ENCODE measurements at regions not wholly inside any gene's neighbourhood (a gene's known extent, or its start where the extent isn't known, plus 50 kb on each side); places are given as distances from the start of the nearest gene placed in this dataset.

DNA sequence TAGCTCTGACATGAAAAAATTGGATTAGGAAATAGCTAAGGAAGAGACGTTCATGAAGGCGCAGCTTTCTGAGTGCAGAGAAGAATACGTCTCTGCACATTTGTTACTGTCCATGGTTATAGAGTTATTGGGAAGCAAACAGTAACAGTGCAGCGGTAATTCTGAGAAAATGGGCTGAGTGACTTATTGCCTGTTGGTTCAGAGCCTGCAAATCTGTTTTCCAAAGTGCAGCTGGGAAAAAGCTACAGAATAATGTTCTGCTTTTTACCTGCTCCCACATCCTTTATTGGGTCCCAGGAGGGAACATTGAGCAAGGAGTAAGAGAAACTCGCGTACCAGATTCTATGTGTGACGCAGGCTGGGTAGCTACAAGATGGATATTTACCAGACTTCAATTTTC lies 160.2 kb downstream of the BTBD3 start:
- TF ChIP-seq, protein P1, sequence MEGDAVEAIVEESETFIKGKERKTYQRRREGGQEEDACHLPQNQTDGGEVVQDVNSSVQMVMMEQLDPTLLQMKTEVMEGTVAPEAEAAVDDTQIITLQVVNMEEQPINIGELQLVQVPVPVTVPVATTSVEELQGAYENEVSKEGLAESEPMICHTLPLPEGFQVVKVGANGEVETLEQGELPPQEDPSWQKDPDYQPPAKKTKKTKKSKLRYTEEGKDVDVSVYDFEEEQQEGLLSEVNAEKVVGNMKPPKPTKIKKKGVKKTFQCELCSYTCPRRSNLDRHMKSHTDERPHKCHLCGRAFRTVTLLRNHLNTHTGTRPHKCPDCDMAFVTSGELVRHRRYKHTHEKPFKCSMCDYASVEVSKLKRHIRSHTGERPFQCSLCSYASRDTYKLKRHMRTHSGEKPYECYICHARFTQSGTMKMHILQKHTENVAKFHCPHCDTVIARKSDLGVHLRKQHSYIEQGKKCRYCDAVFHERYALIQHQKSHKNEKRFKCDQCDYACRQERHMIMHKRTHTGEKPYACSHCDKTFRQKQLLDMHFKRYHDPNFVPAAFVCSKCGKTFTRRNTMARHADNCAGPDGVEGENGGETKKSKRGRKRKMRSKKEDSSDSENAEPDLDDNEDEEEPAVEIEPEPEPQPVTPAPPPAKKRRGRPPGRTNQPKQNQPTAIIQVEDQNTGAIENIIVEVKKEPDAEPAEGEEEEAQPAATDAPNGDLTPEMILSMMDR (IDR thresholded peaks at IDR 0.05), result no peak
- TF ChIP-seq EP300 (IDR thresholded peaks at IDR 0.05), result no peak
- no peak for TF ChIP-seq POLR2A (IDR thresholded peaks at IDR 0.05)
